PC-3 (cell line): ENCODE measurements at regions not wholly inside any gene's neighbourhood (a gene's known extent, or its start where the extent isn't known, plus 50 kb on each side); places are given as distances from the start of the nearest gene placed in this dataset.

Source experiments
- ATAC-seq: fragments of 200-7000 bp; cut with Tn5 transposase; 2 replicates; pipeline ENCODE4 v1.9.1; 2020; ENCODE audit warnings: mild to moderate bottlenecking, moderate library complexity
- BruUV-seq: library from RNA; stranded (reverse); fragments of 400-500 nt; replicated peaks from 2 replicates; lab custom pipeline; 2021; lab: Mats Ljungman, UMichigan
- CTCF ChIA-PET: fragments of 300-600 bp; sonication (Branson Sonifier 250); formaldehyde crosslinking; loops from one replicate; lab custom pipeline; 2022; ENCODE audit warnings: antibody characterized with exemption; lab: Charles Lee
- POLR2A ChIA-PET: fragments of 300-600 bp; sonication (Branson Sonifier 250); formaldehyde crosslinking; loops from one replicate; lab custom pipeline; 2022; ENCODE audit warnings: antibody characterized with exemption; ENCODE audit not compliant: unreplicated experiment; lab: Charles Lee
- DNase-seq: peaks from one replicate; pipeline ENCODE4 v3.0.0-alpha.2; 2015
- H2AFZ ChIP-seq: fragments of 300-600 bp; sonication (generic); 2 replicates; pipeline ENCODE4 v1.6.0; 2016; ENCODE audit warnings: antibody characterized with exemption, low read length
- H3F3A ChIP-seq: fragments of 300-600 bp; sonication (generic); one replicate; pipeline ENCODE4 v1.6.0; 2017; ENCODE audit warnings: antibody characterized with exemption, low read length, control low read depth, mild to moderate bottlenecking; ENCODE audit not compliant: unreplicated experiment
- H3K27ac ChIP-seq: fragments of 300-600 bp; sonication (generic); 2 replicates; pipeline ENCODE4 v1.5.1; 2016; ENCODE audit warnings: mild to moderate bottlenecking, low read length
- H3K27me3 ChIP-seq: fragments of 300-600 bp; sonication (generic); 2 replicates; pipeline ENCODE4 v1.6.1; 2016; ENCODE audit warnings: low read length, mixed read lengths
- H3K36me3 ChIP-seq: fragments of 300-600 bp; sonication (generic); 2 replicates; pipeline ENCODE4 v1.6.1; 2016; ENCODE audit warnings: low read depth, mixed run types, low read length, mixed read lengths
- H3K4me1 ChIP-seq: fragments of 300-600 bp; sonication (generic); 2 replicates; pipeline ENCODE4 v1.5.1; 2016; ENCODE audit warnings: low read length; ENCODE audit not compliant: insufficient read depth
- H3K4me2 ChIP-seq: fragments of 300-600 bp; sonication (generic); 2 replicates; pipeline ENCODE4 v1.6.0; 2016; ENCODE audit warnings: low read length
- H3K4me3 ChIP-seq: fragments of 300-600 bp; sonication (generic); 2 replicates; pipeline ENCODE4 v1.5.1; 2016; ENCODE audit warnings: mild to moderate bottlenecking, low read length, mixed read lengths
- H3K79me2 ChIP-seq: fragments of 300-600 bp; sonication (generic); 2 replicates; pipeline ENCODE4 v1.6.1; 2017; ENCODE audit warnings: low read length, mixed read lengths
- H3K9ac ChIP-seq: fragments of 300-600 bp; sonication (generic); 2 replicates; pipeline ENCODE4 v1.6.0; 2016; ENCODE audit warnings: mild to moderate bottlenecking, low read length
- H3K9me2 ChIP-seq: fragments of 300-600 bp; sonication (generic); replicated peaks from 2 replicates; pipeline ENCODE4 v1.6.1; 2016; ENCODE audit warnings: mixed run types, low read length, mixed read lengths
- H3K9me3 ChIP-seq: fragments of 300-600 bp; sonication (generic); 2 replicates; pipeline ENCODE4 v1.6.1; 2016; ENCODE audit warnings: low read length, mixed read lengths
- H4K20me1 ChIP-seq: fragments of 300-600 bp; sonication (generic); 2 replicates; pipeline ENCODE4 v1.6.1; 2016; ENCODE audit warnings: low read length, mixed read lengths
- CTCF ChIP-seq: fragments of 300-600 bp; sonication (generic); conservative IDR thresholded peaks from 2 replicates; pipeline ENCODE4 v1.5.1; 2017; ENCODE audit warnings: antibody characterized with exemption, low read depth, mild to moderate bottlenecking, low read length
- EZH2 ChIP-seq: fragments of 300-600 bp; sonication (generic); IDR thresholded peaks from one replicate; pipeline ENCODE4 v1.6.1; 2017; ENCODE audit warnings: antibody characterized with exemption, mild to moderate bottlenecking, low read length; ENCODE audit not compliant: unreplicated experiment
- EZH2phosphoT487 ChIP-seq: fragments of 300-600 bp; sonication (generic); IDR thresholded peaks from 2 replicates; pipeline ENCODE4 v1.6.1; 2018; ENCODE audit warnings: mild to moderate bottlenecking, antibody characterized with exemption, low read length, borderline replicate concordance
- intact Hi-C: fragments of 100-400 bp; cut with micrococcal nuclease; formaldehyde crosslinking; loops from 2 replicates; pipeline ENCODE4 v1.9.0; 2023

- TF ChIP-seq CTCF (no peak), EZH2 (no peak), EZH2phosphoT487 (no peak)
- no peaks in the 10 kb centered on the region for H4K20me1 ChIP-seq
- H3K36me3 ChIP-seq = no peaks in the 10 kb centered on the region
- no peaks in the 10 kb centered on the region for H3K9me3 ChIP-seq
- H3F3A ChIP-seq = no peaks in the 10 kb centered on the region
- no peak overlapping the region for H3K4me3 ChIP-seq
- no peaks in the 10 kb centered on the region for H3K27me3 ChIP-seq
- no peaks in the 10 kb centered on the region for H3K79me2 ChIP-seq
- intact Hi-C loops = no loop called here
- DNase-seq = peak; percentile 49
- ChIA-PET CTCF (no interaction called here), POLR2A (interaction anchor here (0.6 to 0.7 kb wide), 3 partner anchors 16 to 1246 kb away, joined by 3 to 10 read pairs (median 5); no protein-coding TSS in a partner anchor)
- H3K9ac ChIP-seq = no peak overlapping the region; the same call in 1 of the 2 replicates
- no TSS peak for BruUV-seq
- H3K4me2 ChIP-seq = no peak overlapping the region
- H3K27ac ChIP-seq = peak overlapping the region; percentile 47
- H3K4me1 ChIP-seq = peaks cover 27% of the 10 kb centered on the region
- H2AFZ ChIP-seq = no peak overlapping the region
- H3K9me2 ChIP-seq = no peaks in the 10 kb centered on the region
- peak; percentile 44 for ATAC-seq
Measured at GRCh38 chr7:45973725-45974532, 52.9 kb upstream of the IGFBP3 start.

- no peaks in the 10 kb centered on the region for H3K36me3 ChIP-seq
- ChIA-PET POLR2A (interaction anchor here (0.7 kb wide), 1 partner anchor 17 kb away, joined by 5 read pairs; no protein-coding TSS in a partner anchor), CTCF (no interaction called here)
- no peak overlapping the region for H2AFZ ChIP-seq
- H3K27ac ChIP-seq = no peak overlapping the region
- no peak overlapping the region for H3K9ac ChIP-seq
- peaks cover 18% of the 10 kb centered on the region for H3K4me1 ChIP-seq
- no peaks in the 10 kb centered on the region for H3F3A ChIP-seq
- no peaks in the 10 kb centered on the region for H3K27me3 ChIP-seq
- no peaks in the 10 kb centered on the region for H3K79me2 ChIP-seq
- H3K4me2 ChIP-seq = no peak overlapping the region
- TF ChIP-seq CTCF (no peak), EZH2phosphoT487 (no peak), EZH2 (no peak)
- no peak overlapping the region for H3K4me3 ChIP-seq
- H3K9me2 ChIP-seq = no peaks in the 10 kb centered on the region
- H4K20me1 ChIP-seq = no peaks in the 10 kb centered on the region
- intact Hi-C loops = no loop called here
- BruUV-seq = no TSS peak
- ATAC-seq = no peak
- no peak for DNase-seq
- no peaks in the 10 kb centered on the region for H3K9me3 ChIP-seq
Measured at GRCh38 chr7:45972629-45973312, 51.7 kb upstream of the IGFBP3 start.
